HG03460 (cell line): ENCODE measurements at regions not wholly inside any gene's neighbourhood (a gene's known extent, or its start where the extent isn't known, plus 50 kb on each side); places are given as distances from the start of the nearest gene placed in this dataset.
"Not testable (repeated sequence)": the region's sequence is repeated elsewhere in the genome, so short reads cannot be mapped to it uniquely, and the experiment has no call there.

Experiments
- ATAC-seq: cut with Tn5 transposase; IDR thresholded peaks from one replicate; pipeline ENCODE4 v1.9.1; 2021; ENCODE audit not compliant: unreplicated experiment

DNA sequence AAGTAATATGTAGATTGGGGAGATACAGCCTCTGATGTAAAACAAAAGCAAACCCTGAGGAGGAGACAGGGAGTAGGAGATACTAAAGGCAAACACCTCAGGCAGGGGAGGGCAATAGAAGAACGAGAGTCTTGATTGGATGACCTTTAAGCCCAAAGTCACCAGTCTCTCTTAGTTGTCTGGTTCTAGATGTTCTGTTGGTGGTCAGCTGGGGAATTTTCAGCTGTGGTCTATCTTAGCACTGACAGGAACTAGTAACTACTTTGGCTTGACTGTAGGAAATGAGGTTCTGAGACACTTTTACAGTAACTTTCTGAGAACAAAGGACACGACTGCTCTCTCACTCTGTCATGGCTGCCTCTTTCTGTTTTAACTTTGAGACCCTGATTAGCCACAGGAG, 290.7 kb upstream of the MIR17HG start:
- peak; percentile 92 for ATAC-seq

DNA sequence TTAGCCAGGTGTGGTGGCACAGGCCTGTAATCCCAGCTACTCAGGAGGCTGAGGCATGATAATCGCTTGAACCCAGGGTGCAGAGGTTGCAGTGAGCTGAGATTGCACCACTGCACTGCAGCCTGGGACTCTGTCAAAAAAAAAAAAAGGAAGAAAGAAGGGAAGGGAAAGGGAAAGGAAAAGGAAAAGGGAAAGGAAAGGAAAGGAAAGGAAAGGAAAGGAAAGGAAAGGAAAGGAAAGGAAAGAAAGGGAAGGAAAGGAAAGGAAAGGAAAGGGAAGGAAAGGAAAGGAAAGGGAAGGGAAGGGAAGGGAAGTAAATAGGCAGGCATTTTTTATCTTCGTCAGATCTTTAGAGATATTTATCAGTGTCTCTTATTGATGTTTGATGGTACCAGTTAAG, 290.0 kb upstream of the MIR17HG start:
- ATAC-seq: not testable (repeated sequence)

DNA sequence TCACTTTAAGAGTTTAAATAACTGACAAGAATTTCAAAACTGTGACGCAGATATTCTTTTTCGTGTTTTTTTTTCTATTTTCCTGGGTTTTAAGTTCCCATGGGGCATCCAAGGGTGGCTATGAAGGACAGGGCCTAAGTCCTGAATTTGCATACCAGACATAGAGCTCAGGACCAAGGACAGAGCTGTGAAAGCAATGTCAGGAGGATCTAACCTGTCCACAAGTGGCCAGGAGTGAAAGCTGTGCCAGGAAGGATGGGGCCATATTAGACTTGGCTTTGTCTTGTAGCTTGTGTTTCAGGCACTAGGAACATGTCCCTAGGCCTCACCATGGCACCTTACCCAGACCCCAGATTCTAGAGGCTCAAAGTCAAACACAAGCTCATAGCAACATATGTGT, 289.4 kb upstream of the MIR17HG start:
- ATAC-seq: no peak

DNA sequence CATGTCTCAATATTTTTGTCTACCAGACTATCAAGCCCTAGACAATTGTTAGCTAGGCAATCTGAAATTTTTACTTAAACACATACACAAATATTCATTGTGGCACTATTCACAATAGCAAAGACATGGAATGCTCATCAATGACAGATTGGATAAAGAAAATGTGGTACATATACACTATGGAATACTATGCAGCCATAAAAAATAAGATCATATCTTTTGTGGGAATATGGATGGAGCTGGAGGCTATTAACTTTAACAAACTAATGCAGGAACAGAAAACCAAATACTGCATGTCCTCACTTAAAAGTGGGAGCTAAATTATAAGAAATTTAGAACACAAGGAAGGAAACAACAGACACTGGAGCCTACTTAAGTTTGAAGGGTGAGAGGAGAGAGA, 288.6 kb upstream of the MIR17HG start:
- ATAC-seq: no peak

DNA sequence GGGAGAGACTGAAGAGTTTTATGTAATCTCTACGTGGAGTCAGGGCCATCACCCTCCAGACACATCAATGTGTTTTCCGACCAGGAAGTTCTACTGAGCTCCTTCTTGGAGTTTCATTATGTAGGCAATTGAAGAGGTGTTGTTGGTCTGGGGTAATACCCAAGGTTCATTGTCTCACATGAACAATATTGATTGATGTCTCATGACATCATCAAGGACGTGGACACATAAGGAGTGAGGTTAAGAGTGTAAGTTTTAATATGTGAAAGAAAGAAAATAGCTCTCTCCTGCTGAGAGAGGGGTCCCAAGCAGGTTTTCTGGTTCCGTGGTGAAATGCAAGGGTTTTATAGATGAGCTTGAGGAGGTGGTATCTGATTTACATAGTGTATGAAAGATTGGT, 280.7 kb upstream of the MIR17HG start:
- ATAC-seq: no peak

DNA sequence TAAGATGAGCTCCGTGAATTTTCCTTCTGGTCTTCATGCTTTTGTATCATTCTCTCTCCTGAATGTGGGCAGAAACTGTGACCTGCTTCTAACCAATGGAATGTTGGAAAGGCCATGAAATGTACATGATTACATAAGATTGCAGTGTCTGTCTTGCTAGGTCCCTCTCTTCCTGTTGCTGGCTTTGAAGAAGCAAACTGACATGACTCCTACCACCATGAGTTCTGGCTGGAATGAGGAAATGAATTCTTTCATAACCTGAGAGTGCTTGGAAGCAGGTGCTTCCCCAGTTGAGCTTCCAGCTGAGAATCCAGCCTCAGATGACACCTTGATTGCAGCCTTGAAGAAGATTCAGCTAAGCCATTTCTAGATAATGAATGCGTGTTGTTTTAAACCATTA, 275.0 kb upstream of the MIR17HG start:
- no peak for ATAC-seq

DNA sequence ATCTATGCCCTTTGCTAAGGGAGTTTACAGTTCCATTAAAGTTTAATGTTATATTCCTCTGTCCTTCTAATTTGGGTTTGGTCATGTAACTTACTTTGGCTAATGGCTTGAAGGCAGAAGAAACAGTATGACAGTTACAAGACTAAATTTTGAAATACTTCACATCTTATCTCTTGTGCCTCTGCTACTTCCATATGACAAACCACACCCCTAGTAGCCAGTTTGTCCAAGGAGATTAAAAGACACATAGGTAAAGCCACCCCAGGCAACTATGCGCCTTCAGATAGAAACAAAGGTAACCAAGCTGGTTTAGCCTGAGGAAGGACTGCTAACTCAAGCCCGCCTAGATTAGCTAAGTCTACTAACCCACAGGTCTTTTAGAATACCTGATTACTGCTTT, 273.4 kb upstream of the MIR17HG start:
- no peak for ATAC-seq

DNA sequence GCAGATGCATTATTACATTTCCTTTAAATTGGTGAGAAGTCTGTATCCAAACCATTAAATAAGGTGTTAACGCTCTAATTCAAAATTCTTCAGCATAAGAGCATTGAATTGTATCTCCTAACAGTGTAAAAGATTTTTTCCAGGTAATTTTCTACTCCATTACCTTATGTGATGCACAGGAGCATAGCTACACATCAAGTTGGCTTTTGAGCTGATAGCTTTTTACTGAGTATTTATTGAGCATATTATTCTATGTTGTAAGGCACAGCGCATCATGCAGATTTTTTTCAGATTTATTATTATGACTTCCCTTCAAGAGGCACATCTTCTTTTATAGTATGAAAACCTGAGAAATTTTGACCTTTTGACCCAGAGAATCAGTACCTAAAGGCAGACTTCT, 270.7 kb upstream of the MIR17HG start:
- no peak for ATAC-seq

DNA sequence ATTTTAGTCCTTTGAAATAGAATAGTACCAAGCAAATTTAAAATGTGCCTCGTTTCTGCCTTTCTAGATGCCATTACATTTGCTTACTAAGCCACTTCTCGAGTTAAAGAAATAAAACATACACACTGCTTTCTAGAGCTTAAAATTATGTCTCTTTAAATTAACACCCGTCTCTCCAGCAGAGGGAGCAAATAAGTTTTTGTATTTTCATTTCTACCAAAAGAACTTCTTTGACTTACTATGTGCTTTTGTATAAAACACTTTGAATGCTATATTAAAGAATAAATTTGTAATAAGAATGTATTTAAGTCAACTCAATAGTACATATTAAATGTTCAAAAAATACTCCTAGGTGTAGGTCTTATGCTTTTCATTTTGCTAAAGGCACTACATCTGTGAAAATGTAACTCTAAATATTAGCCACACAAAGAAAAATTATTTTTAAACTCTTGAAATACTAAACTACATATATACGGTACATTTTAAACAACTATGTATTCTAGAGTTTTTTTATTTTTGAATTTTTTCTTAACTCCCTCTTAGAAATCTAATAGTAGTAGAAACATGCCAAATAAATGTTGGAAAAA, 269.3 kb upstream of the MIR17HG start:
- ATAC-seq: no peak

DNA sequence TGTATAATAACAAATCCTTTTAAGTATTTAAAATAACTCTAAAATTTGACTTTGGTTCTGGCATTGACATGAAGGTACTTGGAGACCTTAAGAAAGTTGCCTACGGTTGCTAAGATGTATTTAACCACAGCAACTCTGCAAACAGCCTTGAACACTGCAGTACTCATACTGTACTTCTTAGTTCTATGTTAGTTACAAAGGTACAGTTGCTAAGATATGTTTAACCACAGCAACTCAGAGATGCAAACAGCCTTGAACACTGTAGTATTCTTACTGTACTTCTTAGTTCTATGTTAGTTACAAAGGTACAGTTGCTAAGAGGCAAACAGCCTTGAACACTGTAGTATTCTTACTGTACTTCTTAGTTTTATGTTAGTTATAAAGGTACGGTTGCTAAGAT, 268.3 kb upstream of the MIR17HG start:
- no peak for ATAC-seq

DNA sequence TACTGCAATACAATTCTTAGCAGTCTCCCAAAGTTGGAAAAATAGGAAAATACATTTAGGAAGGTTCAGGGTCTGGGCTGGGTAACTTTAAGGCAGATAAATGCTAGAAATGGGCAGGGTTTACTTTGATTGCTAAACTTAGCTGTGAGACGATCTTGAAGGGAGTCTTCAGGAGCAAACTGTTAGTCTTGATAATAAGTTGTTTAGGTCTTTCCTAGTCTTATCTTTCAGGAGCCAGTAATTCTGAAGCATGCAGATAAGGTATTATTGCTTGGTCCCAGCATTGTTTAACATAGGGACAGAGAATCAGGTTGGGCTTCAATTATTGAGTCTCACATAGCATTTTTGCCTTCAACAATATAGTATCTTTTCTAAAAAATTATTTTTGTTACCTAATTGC, 262.4 kb upstream of the MIR17HG start:
- no peak for ATAC-seq

DNA sequence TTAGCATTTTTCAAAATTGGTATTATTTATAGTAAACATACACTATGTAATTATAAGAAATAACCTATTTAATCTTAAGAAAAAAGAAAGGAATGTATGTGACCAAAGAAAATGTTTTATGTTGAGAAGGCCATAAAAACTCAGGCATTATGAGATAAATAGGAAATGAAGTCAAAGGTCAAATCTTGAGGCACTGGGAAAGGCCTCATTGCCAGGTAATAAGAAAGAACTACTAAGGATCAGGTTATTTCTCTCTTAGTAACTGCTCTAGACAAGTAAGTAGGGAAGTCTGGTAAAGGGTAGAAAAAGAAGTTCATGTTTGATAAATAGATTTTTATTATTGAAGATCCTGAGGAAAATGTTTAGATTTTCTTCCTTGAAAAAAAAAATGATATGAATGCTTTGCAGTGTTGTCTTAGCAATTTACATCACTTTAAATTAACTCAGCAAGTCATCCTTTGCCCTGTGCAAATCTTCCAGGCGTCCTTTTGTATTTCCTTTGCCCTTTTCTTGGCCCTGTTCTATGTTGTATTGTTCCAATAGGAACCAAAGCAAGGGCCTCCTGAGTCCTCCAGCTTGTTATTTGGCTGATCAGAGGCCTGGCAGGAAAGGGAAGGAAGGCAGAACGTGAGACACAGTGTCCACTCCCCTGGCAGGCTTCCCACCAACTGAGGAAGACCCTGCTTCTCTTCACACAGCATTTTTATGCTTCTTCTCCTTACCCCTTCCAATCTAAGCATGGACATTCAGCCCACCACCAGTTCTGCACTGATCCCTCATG, 260.4 kb upstream of the MIR17HG start:
- no peak for ATAC-seq

DNA sequence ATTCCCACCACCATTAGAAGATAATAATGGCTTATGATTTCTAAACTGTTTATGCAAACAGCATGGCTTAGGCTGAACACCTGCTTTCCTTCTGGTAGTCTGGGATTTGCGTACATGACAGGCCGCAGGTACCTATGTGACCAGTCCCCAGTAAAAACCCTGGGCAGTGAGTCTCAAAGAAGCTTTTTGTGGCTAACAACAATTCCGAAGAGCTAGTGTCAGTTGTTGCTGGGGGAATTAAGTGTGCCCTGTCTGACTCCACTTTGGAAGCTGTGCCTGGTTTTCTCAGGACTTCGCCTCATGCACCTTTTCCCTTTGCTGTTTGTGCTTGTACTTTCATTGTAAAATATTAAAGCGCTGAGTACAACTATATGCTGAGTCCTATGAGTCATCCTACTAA, 250.2 kb upstream of the MIR17HG start:
- no peak for ATAC-seq

DNA sequence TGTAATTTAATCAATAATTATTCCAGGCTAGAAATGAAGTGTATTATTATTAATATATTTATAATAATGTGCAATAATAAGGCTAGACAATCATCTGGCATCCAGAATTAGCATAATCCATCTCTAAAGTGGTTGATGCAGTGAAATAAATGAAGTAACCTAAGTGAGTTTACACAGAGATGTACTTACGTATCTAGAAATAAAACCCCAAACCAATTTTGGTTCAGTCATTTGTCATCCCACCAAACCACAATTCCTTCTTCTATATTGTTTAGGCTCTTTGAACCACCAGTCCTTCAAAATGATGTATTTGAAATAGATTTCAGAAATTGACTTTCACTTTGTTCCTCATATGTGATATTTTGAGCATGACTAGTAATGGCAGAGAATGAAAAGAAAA, 247.6 kb upstream of the MIR17HG start:
- no peak for ATAC-seq

DNA sequence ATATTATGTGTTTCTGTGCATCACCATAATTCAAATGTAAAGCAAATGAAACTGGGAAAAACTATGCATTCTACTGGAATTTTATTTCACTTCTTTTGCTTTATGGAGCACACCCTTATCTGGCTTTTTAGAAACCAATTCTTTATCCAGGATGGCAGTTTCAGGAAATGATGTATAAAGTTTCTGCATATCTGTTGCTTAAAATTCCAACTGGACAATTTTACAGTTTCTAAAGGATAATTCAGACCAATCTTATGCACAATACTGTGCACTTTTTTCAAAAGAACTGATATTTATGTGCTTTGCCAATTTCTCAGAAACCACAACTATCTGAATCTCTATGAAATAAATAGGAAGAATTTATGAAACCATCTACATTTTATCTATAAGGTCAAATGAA, 246.5 kb upstream of the MIR17HG start:
- no peak for ATAC-seq

DNA sequence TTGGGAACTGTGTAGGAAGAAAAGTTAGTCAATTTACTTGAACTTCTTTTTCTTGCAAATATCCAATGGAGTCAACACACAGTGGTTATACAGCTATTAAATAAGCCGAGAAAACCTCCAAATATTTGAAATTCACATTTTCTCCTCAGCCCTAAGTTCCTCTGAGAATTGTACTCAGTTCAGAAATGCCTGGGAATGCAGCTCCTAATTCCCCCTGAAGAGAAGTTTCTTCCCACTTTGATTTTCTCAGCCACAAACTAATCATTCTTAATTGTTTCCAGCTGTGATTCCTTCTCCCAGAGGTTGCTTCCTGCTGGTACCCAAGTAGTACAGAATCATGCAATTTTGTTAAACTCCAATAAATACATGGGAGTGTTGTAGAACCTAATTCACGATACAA, 246.1 kb upstream of the MIR17HG start:
- ATAC-seq: no peak

DNA sequence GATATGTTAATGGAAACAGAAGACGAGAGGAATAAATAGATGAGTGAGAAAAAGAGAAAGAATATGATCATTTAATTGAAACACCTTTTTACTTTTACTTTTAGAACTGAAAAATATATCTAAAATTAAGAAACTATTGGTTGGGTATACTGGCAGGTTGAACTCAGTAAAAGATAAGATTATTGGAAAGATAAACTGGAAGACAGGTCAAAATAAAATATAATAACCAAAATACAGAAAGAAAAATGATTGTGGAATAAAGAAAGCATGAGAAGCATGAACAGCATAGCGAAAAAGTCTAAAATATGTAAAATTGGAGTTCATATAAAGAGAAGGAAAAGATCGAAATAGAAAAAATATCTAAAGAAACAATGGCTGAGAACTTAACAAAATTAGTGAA, 242.2 kb upstream of the MIR17HG start:
- no peak for ATAC-seq

DNA sequence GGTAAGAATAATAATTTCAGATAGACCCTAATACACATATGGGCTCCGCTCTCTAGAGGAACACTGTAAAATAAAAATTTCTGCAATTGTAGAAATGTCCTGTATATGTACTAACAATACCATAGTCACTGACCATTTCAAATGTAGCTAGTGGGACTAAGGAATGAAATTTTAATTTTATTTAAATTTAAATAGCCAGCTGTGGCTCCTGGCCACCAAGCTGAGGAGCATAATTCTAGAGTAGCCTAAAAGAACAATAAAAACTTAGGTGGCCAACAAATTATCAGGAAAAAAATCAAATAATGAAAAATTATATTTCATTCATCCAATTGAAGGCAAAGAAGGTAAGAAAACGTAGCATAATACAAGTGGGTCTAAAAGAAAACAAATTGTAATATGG, 240.9 kb upstream of the MIR17HG start:
- ATAC-seq: no peak

DNA sequence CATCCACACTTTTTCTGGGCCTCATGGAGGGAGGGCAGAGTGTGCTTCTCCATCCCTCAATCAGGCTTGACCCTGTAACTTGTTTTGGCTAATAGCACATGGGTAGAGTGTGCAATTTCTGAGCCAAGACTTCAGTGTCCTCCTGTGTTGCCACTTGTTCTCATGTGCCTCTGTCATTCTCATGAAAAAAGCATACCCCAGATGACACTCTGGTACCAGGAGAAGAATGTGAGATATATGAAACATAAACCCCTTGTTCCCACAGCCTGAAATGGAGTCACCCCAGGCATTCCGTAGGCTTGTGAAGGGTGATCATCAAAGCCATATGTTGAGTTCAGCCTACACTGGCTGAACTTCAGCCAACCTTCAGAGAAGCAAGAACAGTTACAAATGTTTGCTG, 239.2 kb upstream of the MIR17HG start:
- ATAC-seq: no peak

DNA sequence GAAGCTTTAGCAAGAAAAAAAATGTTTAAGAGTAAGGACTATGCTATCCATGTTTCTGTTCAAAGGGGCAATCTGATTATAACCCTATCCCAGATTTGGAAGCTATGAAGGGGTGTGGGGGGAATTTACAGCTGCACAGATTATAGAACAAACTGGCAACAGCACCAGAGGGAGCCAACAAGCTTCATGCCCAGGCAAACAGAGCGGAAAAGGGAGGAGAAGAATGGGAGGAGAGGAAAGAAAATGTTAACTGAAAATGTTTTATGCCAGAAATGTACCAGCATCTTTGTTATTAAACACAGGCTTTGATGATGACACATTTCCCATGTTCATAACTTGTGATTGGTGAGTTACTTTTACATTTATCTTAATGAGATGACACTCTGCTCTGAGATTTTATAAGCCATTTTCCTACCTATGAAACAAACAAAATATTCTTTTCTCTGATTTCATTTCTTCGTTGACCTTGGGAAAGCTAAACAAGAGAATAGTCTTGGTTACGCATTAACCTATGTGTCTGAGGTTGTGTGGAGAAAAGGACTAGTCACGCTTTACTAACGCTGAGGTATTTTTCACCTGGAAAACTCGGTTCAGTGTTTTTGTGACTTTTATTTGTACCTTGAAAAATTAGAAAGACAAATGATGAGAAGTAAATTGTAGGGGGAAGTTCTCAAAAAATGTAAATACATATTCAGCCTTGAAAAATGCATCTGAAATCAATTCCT, 235.8 kb upstream of the MIR17HG start:
- ATAC-seq: no peak

DNA sequence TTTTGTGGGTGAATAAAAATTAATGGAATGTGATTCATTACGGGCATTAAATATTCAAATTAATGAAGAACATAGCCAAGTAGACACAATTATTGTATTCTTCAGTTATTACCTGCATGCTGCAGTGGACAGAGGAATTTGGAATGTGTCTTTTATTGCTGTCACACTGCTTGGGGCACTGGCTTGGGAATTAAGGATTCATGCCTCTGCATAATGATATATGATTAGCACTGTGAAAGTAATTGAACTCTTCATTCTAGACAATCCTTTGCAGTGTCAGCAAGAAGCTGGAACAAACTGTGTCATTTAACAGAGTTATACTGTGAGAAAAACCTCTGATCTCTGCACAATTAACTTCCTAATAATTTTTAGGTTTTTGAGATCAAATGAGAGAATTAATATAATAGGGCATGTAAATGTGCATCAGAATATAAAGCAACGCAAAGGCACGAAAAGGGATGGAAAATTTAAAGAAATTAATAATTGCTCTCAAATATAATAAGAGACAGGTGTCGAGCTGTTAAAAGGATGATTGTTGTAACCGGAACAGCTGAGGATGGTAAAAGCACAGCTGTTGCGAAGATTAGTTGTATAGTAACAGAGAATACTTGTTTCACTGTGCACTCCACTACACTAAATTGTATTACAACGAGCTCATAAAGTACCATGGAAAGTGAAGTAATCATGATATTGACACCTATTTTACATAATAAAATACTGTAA, 235.1 kb upstream of the MIR17HG start:
- ATAC-seq: no peak

DNA sequence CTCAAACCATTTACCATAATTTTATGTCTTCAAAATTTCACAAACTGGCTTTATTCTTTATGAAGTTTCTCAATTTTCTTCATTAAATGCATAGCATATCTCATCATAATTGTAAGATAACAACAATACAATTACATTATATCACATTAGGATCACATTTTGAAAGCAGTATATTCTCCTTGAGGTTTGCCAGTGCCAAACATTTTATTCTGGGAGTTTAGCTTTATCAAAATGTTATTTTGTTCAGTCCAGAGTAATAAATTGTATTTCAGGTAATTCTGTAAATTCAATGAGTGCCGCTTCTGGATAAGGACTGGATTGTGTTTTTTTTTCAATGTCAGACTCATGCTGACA, 234.6 kb upstream of the MIR17HG start:
- ATAC-seq: no peak
